ENCODE measurements at regions not wholly inside any gene's neighbourhood (a gene's known extent, or its start where the extent isn't known, plus 50 kb on each side); places are given as distances from the start of the nearest gene placed in this dataset.
A peak's percentile ranks its signal among the peaks of the same experiment; 100 is the strongest.

- Histone ChIP-seq H3K4me3 (ENCODE audit: low read depth, low read length, poor library complexity, severe bottlenecking) (no peak overlapping the region), H3K4me1 (ENCODE audit: insufficient read depth, low read length, poor library complexity, severe bottlenecking) (no peaks in the 10 kb centered on the region), H3K9me3 (ENCODE audit: low read depth, low read length, poor library complexity, severe bottlenecking) (no peaks in the 10 kb centered on the region), H3K27me3 (replicated peaks; ENCODE audit: insufficient read depth, low read depth, low read length, poor library complexity) (no peaks in the 10 kb centered on the region), H3K27ac (ENCODE audit: low read depth, low read length, poor library complexity, severe bottlenecking) (no peak overlapping the region), H3K36me3 (ENCODE audit: insufficient read depth, low read length, poor library complexity, severe bottlenecking) (no peaks in the 10 kb centered on the region)
- TF ChIP-seq, protein P1, sequence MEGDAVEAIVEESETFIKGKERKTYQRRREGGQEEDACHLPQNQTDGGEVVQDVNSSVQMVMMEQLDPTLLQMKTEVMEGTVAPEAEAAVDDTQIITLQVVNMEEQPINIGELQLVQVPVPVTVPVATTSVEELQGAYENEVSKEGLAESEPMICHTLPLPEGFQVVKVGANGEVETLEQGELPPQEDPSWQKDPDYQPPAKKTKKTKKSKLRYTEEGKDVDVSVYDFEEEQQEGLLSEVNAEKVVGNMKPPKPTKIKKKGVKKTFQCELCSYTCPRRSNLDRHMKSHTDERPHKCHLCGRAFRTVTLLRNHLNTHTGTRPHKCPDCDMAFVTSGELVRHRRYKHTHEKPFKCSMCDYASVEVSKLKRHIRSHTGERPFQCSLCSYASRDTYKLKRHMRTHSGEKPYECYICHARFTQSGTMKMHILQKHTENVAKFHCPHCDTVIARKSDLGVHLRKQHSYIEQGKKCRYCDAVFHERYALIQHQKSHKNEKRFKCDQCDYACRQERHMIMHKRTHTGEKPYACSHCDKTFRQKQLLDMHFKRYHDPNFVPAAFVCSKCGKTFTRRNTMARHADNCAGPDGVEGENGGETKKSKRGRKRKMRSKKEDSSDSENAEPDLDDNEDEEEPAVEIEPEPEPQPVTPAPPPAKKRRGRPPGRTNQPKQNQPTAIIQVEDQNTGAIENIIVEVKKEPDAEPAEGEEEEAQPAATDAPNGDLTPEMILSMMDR (conservative IDR thresholded peaks at IDR 0.05; ENCODE audit: low read depth, low read length): no peak
- no peak for TF ChIP-seq EZH2 (IDR thresholded peaks at IDR 0.05; ENCODE audit: borderline replicate concordance, low read depth, low read length, poor library complexity, severe bottlenecking)
- intact Hi-C loops (cut with micrococcal nuclease; ENCODE audit: unreplicated experiment): no loop called here
- ChIA-PET POLR2A (ENCODE audit: low non-redundant PET) (no interaction called here), CTCF (no interaction called here)
- no TSS peak for BruUV-seq (replicated peaks)
- DNase-seq (ENCODE audit: low spot score): peak; percentile 39
Measured at GRCh38 chr1:219533280-219533679, 79.6 kb downstream of the ZC3H11B start.

DNA sequence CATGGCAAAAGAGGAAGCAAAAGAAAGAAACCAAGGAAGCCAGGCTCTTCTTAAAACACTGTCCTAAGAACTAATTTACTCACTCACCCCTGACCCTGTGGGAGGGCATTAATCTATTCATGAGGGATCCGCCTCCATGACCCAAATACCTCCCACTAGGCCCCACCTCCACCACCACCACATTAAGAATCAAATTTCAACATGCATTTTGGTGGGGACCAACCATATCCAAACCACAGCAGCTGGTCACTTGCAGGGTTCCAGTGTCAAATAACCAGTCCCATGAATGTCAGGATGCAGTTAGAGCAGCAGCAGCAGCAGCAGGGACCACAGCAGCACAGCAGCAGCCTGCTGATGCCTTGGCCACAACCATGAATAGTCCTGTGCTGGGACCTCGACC is 83.8 kb downstream of the ZC3H11B start:
- ChIA-PET CTCF (no interaction called here), POLR2A (ENCODE audit: low non-redundant PET) (no interaction called here)
- TF ChIP-seq, protein P1 (conservative IDR thresholded peaks at IDR 0.05; ENCODE audit: low read depth, low read length): no peak
- TF ChIP-seq EZH2 (IDR thresholded peaks at IDR 0.05; ENCODE audit: borderline replicate concordance, low read depth, low read length, poor library complexity, severe bottlenecking): no peak
- Histone ChIP-seq H3K9me3 (ENCODE audit: low read depth, low read length, poor library complexity, severe bottlenecking) (no peaks in the 10 kb centered on the region), H3K4me3 (ENCODE audit: low read depth, low read length, poor library complexity, severe bottlenecking) (no peak overlapping the region), H3K4me1 (ENCODE audit: insufficient read depth, low read length, poor library complexity, severe bottlenecking) (no peaks in the 10 kb centered on the region), H3K27me3 (replicated peaks; ENCODE audit: insufficient read depth, low read depth, low read length, poor library complexity) (peaks cover 17% of the 10 kb centered on the region), H3K27ac (ENCODE audit: low read depth, low read length, poor library complexity, severe bottlenecking) (no peak overlapping the region), H3K36me3 (ENCODE audit: insufficient read depth, low read length, poor library complexity, severe bottlenecking) (no peaks in the 10 kb centered on the region)
- no peak for DNase-seq (ENCODE audit: low spot score)
- intact Hi-C loops (cut with micrococcal nuclease; ENCODE audit: unreplicated experiment): no loop called here
- BruUV-seq (replicated peaks): no TSS peak

DNA sequence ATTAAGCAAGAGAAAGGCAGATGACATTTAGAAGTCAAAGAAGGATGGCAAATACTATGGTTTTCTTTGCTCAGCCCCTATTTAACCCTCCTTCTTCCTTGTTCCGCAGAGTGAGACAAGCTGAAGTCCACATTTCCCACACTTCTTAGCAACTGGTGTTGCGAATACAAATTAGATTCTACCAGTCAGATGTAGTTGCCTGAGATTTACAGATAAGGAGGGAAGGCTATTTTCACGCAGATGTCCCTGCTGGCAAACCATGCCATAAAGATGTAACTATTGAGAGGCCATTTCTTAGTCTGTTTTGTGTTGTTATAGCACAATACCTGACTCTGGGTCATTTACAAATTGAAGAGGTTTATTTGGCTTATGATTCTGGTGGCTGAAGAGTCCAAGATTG is 84.3 kb downstream of the ZC3H11B start:
- POLR2A ChIA-PET (ENCODE audit: low non-redundant PET): no interaction called here
- no TSS peak for BruUV-seq (replicated peaks)
- CTCF ChIA-PET: no interaction called here

More for the DNA sequence above, 84.3 kb downstream of the ZC3H11B start:
- TF ChIP-seq EZH2 (IDR thresholded peaks at IDR 0.05; ENCODE audit: borderline replicate concordance, low read depth, low read length, poor library complexity, severe bottlenecking): no peak
- TF ChIP-seq, protein P1 (conservative IDR thresholded peaks at IDR 0.05; ENCODE audit: low read depth, low read length): no peak
- Histone ChIP-seq H3K4me3 (ENCODE audit: low read depth, low read length, poor library complexity, severe bottlenecking) (no peak overlapping the region), H3K36me3 (ENCODE audit: insufficient read depth, low read length, poor library complexity, severe bottlenecking) (no peaks in the 10 kb centered on the region), H3K4me1 (ENCODE audit: insufficient read depth, low read length, poor library complexity, severe bottlenecking) (no peaks in the 10 kb centered on the region), H3K27me3 (replicated peaks; ENCODE audit: insufficient read depth, low read depth, low read length, poor library complexity) (peaks cover 17% of the 10 kb centered on the region), H3K9me3 (ENCODE audit: low read depth, low read length, poor library complexity, severe bottlenecking) (no peaks in the 10 kb centered on the region), H3K27ac (ENCODE audit: low read depth, low read length, poor library complexity, severe bottlenecking) (no peak overlapping the region)
- no peak for DNase-seq (ENCODE audit: low spot score)
- intact Hi-C loops (cut with micrococcal nuclease; ENCODE audit: unreplicated experiment): no loop called here
